ENCODE measurements at regions not wholly inside any gene's neighbourhood (a gene's known extent, or its start where the extent isn't known, plus 50 kb on each side); places are given as distances from the start of the nearest gene placed in this dataset.

- TF ChIP-seq, protein P1, sequence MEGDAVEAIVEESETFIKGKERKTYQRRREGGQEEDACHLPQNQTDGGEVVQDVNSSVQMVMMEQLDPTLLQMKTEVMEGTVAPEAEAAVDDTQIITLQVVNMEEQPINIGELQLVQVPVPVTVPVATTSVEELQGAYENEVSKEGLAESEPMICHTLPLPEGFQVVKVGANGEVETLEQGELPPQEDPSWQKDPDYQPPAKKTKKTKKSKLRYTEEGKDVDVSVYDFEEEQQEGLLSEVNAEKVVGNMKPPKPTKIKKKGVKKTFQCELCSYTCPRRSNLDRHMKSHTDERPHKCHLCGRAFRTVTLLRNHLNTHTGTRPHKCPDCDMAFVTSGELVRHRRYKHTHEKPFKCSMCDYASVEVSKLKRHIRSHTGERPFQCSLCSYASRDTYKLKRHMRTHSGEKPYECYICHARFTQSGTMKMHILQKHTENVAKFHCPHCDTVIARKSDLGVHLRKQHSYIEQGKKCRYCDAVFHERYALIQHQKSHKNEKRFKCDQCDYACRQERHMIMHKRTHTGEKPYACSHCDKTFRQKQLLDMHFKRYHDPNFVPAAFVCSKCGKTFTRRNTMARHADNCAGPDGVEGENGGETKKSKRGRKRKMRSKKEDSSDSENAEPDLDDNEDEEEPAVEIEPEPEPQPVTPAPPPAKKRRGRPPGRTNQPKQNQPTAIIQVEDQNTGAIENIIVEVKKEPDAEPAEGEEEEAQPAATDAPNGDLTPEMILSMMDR (conservative IDR thresholded peaks at IDR 0.05) = no peak
- no peak for TF ChIP-seq EZH2 (IDR thresholded peaks at IDR 0.05; ENCODE audit: low read depth)
Measured at GRCh38 chr2:125240870-125241269, 1215.8 kb downstream of the CNTNAP5 start.

Data from PC-9 (cell line).